Kidney (tissue), 13 donors: ENCODE measurements at regions not wholly inside any gene's neighbourhood (a gene's known extent, or its start where the extent isn't known, plus 50 kb on each side); places are given as distances from the start of the nearest gene placed in this dataset.

Source experiments
- DNase-seq, 5 donors: peaks; one replicate each; pipeline ENCODE4 v3.0.0-alpha.2; 2013 to 2020
- FAIRE-seq: peaks from 2 replicates; lab custom pipeline; 2012; peaks lifted over from hg19 to GRCh38; lab: Jason Lieb, UNC
- H3K27ac ChIP-seq, 2 donors: one replicate each; pipeline ENCODE4 v1.7.0; 2013; ENCODE audit warnings: low read depth in 2 of 2, low read length in 2 of 2, inconsistent platforms in 1 of 2
- H3K27me3 ChIP-seq: one replicate; pipeline ENCODE4 v1.7.1; 2013; ENCODE audit warnings: low read length, inconsistent platforms; ENCODE audit not compliant: control insufficient read depth, insufficient read depth
- H3K36me3 ChIP-seq, 3 donors: one replicate each; pipeline versions ENCODE4 v1.7.0 to v1.7.1; 2013; ENCODE audit warnings: low read length in 3 of 3, control low read depth in 1 of 3, inconsistent platforms in 1 of 3; ENCODE audit not compliant: insufficient read depth in 3 of 3, control insufficient read depth in 2 of 3
- H3K4me1 ChIP-seq, 3 donors: one replicate each; pipeline versions ENCODE4 v1.7.0 to v1.7.1; 2013; ENCODE audit warnings: low read length in 3 of 3, inconsistent platforms in 1 of 3, low read depth in 1 of 3; ENCODE audit not compliant: control insufficient read depth in 2 of 3, insufficient read depth in 2 of 3
- H3K4me3 ChIP-seq, 3 donors: one replicate each; pipeline versions ENCODE4 v1.7.0 to v1.8.1; 2013; ENCODE audit warnings: low read length in 3 of 3, control low read depth in 1 of 3, inconsistent platforms in 1 of 3
- H3K9ac ChIP-seq, 3 donors: one replicate each; pipeline versions ENCODE4 v1.7.0 to v1.7.1; 2013; ENCODE audit warnings: low read length in 3 of 3, control low read depth in 1 of 3, inconsistent platforms in 1 of 3
- H3K9me3 ChIP-seq, 3 donors: one replicate each; pipeline versions ENCODE4 v1.7.0 to v1.7.1; 2013; ENCODE audit warnings: low read length in 3 of 3, control low read depth in 1 of 3, inconsistent platforms in 1 of 3; ENCODE audit not compliant: control insufficient read depth in 2 of 3, insufficient read depth in 1 of 3
- intact Hi-C: fragments of 100-400 bp; cut with DNase I; formaldehyde crosslinking; loops from one replicate; pipeline ENCODE4 v1.11.1; 2022
- TF ChIP-seq, protein P1 (sequence below): IDR thresholded peaks from 3 replicates; pipeline ENCODE4 v1.5.1; 2012; ENCODE audit warnings: mild to moderate bottlenecking, moderate library complexity, borderline replicate concordance; ENCODE audit not compliant: insufficient read depth; ENCODE audit errors: extremely low read depth
- donor health status: control.
- donor health status: control.
- donor health status: control.
- donor health status: control.
- donor health status: control.
- donor health status: DM: yes; HTN: yes; CAD: no.
- donor health status: Normal renal cell carcinoma (clear cell type).

DNA sequence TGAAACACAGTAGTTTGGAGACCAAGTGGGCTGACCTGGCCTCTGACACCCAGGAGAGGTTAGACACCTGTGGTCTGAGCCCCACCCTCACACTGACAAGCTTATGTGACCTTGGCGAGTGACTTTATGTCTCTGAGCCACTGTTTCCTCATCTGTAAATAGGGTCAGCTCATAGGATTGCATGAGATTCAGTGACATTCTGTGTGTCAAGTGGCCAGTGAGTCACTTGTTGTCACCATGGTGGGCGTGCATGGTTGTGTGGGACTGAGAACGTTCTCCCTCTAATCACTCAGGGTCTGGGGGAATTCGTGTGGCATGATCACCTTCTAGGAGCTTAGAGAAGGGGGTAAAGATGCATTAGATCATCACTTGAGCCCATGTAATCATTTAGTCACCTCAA is 146.4 kb downstream of the PHETA1 start:
- H3K9me3 ChIP-seq = no peaks in the 10 kb centered on the region
- intact Hi-C loops = no loop called here
- no peaks in the 10 kb centered on the region for H3K27me3 ChIP-seq
- no peaks in the 10 kb centered on the region for H3K4me1 ChIP-seq
- no peak overlapping the region for H3K9ac ChIP-seq
- TF ChIP-seq, protein P1, sequence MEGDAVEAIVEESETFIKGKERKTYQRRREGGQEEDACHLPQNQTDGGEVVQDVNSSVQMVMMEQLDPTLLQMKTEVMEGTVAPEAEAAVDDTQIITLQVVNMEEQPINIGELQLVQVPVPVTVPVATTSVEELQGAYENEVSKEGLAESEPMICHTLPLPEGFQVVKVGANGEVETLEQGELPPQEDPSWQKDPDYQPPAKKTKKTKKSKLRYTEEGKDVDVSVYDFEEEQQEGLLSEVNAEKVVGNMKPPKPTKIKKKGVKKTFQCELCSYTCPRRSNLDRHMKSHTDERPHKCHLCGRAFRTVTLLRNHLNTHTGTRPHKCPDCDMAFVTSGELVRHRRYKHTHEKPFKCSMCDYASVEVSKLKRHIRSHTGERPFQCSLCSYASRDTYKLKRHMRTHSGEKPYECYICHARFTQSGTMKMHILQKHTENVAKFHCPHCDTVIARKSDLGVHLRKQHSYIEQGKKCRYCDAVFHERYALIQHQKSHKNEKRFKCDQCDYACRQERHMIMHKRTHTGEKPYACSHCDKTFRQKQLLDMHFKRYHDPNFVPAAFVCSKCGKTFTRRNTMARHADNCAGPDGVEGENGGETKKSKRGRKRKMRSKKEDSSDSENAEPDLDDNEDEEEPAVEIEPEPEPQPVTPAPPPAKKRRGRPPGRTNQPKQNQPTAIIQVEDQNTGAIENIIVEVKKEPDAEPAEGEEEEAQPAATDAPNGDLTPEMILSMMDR = no peak
- no peak overlapping the region for H3K4me3 ChIP-seq
- no peak overlapping the region for H3K27ac ChIP-seq
- FAIRE-seq (no peak), DNase-seq (no peak)
- H3K36me3 ChIP-seq = no peaks in the 10 kb centered on the region

DNA sequence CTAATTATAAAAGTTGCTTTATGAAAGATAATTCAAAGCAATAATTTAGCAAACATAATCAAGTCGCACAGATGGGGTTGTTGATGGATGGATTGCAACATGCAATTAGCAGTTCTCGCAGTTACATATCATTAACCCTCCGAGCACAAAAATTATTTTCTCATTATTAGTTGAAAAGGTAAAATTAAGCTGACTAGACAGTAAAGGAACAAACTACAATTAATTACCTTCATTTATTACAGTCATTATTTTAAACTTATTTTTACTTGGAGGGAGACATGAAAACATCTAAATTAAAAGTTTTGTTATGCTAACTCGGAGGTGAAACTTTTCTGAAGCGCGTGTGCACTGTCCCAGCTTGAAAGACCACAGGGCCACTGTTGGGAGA is 146.9 kb downstream of the PHETA1 start:
- TF ChIP-seq, protein P1 = no peak
- H3K9me3 ChIP-seq = no peaks in the 10 kb centered on the region
- FAIRE-seq (no peak), DNase-seq (no peak)
- no peak overlapping the region for H3K9ac ChIP-seq
- no peaks in the 10 kb centered on the region for H3K36me3 ChIP-seq
- H3K27ac ChIP-seq = no peak overlapping the region
- H3K4me1 ChIP-seq = no peaks in the 10 kb centered on the region
- no peak overlapping the region for H3K4me3 ChIP-seq
- intact Hi-C loops = no loop called here
- H3K27me3 ChIP-seq = no peaks in the 10 kb centered on the region

DNA sequence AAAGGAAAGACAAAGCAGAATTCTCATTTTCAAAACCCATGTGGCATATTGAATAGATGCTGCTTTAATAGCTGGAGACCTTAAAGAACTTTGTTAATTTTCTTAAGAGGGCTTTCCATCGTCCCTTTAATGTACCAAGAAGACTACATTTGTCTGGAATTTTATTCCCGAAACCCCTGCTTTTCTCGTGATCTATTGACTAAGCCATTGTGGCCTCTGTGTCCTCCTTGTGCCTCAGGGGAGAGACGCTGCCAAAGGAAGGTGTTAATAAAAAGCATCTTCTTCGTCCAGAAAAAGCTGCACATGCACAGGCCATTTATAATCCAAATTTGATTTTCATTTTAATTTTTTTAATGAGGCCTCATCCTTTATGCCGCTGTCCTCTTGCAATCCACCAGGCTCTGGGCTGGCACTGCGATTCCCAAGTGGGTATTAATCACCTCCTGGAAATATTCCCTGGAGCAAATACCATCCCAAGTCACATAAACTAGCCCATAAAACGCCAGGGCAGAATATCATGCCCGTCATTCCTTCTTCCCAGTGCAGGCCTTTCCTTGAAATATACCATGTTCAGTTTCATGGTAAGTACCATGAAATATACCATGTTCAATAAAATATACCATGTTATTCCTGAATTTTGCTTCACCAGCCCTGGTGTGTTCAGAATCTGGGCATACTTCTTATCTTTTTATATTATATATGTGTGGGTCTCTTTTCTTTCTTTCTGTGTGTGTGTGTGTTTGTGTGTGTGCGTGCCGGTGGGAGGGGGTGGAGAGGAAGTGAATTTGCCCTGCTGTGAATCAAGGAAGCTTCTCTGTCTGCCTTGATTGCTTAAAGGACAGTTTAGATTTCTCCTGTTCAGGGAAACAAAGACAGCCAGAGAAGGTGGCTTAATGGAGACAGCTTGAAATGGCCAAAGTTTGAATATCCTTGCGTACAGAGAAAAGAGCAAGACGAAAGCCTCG is 147.6 kb downstream of the PHETA1 start:
- Histone ChIP-seq H3K9me3 (no peaks in the 10 kb centered on the region), H3K4me1 (no peaks in the 10 kb centered on the region), H3K36me3 (no peaks in the 10 kb centered on the region), H3K27ac (no peak overlapping the region), H3K27me3 (no peaks in the 10 kb centered on the region), H3K9ac (no peak overlapping the region), H3K4me3 (no peak overlapping the region)
- TF ChIP-seq, protein P1 = no peak
- intact Hi-C loops = no loop called here
- no peak for DNase-seq
- no peak for FAIRE-seq
